ENCODE measurements at regions not wholly inside any gene's neighbourhood (a gene's known extent, or its start where the extent isn't known, plus 50 kb on each side); places are given as distances from the start of the nearest gene placed in this dataset.

- TF ChIP-seq CTCF (conservative IDR thresholded peaks at IDR 0.05; ENCODE audit: low read depth, low read length) = no peak
- no peak for TF ChIP-seq EZH2 (IDR thresholded peaks at IDR 0.05; ENCODE audit: borderline replicate concordance, low read depth, low read length, poor library complexity, severe bottlenecking)
Measured at GRCh38 chr20:40894237-40894630, 134.4 kb upstream of the TOP1 start.

All from A673 (cell line).